ELF-1 (cell line): ENCODE measurements at regions not wholly inside any gene's neighbourhood (a gene's known extent, or its start where the extent isn't known, plus 50 kb on each side); places are given as distances from the start of the nearest gene placed in this dataset.

Experiments used
- DNase-seq: peaks from one replicate; pipeline ENCODE4 v3.0.0-alpha.2; 2016; ENCODE audit warnings: low read depth, low spot score

- peak; percentile 11 for DNase-seq
Observed at GRCh38 chr18:38077229-38077628, 511.6 kb upstream of the CELF4 start.

DNA sequence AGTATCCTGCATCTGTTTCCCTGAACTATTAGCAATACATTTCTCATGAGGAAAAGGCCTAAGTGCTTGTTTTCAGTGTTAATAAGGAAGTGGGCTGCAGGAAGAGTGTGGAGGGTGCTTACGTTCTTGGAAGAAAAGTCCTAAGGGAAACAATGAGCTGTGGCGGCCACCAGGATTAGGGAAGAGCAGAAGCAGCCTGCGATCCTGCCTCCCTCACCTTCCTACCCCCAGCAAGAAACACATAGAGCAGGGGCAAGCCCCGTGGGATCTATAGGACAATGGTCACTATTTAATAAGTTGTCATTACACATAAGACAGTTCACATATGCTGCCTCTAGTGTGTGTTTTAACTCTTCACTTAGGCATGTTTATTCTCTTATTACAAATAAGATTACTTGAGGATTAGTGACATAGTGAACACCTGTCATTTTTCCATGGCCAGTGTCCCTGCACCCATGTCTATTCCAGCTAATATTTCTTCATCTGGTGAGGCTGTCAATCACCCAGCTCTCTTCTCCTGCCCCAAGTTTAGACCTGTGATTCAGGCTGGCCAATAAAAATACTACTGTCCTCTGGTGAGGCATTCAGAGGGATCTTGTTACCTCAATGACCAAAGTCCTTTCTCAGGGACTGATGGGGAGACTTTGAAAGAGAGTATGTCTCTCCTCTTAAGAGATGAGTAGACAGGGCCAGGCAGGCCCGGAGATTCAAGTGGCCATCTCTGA is 510.9 kb upstream of the CELF4 start:
- no peak for DNase-seq

- no peak for DNase-seq
Observed at GRCh38 chr18:38074298-38074876, 508.8 kb upstream of the CELF4 start.

GRCh38 chr18:38067821-38068220 is 502.2 kb upstream of the CELF4 start:
- no peak for DNase-seq

DNA sequence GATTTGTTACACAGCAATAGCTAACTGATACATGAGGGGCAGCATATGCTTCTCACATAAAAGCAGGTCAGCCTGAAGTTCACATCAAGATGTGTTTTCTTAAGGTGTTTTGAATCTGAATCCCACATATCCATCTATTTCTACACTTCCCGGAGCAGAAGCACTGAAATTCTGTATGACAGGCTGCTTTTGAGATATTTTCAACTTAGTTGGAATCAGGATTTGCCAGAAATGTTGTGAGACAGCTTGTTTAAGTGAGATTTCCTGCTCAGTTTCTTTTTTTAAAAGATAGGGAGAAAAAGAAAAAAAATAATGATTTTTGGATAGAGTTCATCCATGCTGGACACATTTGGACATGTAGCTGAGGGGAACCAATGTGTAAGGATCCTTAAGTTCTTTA is 501.5 kb upstream of the CELF4 start:
- DNase-seq, result no peak

DNA sequence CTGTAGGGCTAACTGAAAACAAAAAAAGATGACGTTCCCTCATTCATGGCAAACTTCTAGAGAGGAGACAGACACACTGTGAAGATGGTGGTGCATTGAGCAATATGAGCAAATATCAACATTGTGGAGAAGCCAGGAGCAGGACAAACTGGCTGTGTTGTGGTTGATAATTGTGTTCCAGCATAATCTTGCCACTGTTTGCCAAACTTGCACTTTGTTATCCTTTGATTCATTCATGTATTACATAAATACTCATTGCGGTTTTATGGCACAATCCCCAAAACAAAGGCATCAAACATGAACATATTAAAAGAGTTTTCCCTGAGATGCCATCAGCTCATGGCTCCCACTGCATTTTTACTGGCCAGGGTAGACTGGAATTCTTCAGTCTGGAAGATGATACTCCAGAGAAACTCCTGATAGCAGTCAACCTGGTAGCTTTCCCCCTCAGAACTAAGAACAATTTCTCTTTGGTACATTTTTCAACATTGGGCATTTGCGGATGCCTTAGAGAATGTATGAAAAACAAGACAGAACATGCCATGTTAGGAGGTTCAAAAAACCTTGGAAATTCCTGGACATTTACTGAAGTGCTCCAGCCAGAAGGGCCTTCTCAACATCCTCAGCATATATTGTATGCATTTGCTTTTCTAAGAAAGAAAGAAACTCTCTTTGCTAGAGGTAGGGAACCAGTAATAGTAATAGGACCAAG is 487.4 kb upstream of the CELF4 start:
- DNase-seq, result no peak

DNA sequence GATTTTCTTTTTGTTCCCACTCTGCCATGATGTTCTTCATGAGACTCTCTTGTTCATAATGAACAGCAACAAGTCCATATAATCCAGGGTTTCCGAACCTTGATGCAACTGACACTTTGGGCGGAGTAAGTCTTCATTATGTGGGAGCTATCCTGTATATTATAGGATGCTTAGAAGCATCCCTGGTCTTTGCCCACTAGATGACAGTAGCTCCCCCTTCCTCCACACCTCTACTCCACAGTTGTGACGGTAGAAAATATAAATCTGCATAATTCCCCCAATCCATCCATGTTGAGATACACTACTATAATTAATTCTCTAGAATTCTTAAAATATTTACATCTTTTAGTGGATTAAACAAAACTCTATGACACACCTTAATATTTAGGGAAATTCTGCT is 482.2 kb upstream of the CELF4 start:
- DNase-seq, result no peak

DNA sequence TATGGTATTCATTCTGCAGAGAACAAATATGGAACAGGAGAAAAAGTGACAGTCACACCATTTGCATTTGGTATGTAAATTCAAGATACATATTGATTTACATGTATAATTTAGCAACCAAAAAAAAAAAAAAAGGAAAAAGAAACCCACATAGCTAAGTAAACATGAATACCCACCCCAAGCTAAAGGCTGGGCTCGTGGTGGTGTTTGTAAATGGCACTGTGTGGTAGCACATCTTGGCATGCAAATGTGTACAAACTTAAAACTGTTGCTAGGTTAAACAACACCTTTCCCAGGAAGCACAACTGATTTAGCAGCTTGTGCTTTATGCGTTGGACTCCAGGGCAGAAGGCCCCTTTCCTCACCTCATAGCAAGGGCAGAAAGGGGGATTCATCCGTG is 481.1 kb upstream of the CELF4 start:
- no peak for DNase-seq

GRCh38 chr18:38045845-38046244 is 480.2 kb upstream of the CELF4 start:
- DNase-seq, result no peak

GRCh38 chr18:38042211-38042890 is 476.8 kb upstream of the CELF4 start:
- no peak for DNase-seq

- no peak for DNase-seq
Observed at GRCh38 chr18:38038242-38038641, 472.6 kb upstream of the CELF4 start.

DNA sequence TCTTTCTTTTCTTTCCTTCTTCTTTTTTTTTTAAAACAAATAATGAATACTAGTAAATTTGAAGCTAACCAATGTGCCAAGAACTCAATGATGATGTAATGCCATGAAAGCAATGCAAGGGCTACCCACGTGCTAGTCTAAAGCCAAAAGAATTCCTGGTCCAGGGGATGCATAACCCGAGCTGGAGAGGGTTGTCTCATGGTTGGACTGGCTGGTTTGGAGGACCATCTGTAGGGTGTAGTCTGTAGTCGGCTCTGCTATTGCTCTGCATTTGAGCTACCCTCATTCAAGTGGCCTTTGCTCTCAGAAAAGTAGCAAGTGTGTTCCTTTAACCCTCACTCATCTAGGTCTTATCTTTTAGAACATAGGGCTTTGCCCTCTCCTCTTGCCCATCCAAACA is 469.6 kb upstream of the CELF4 start:
- DNase-seq, result no peak

DNA sequence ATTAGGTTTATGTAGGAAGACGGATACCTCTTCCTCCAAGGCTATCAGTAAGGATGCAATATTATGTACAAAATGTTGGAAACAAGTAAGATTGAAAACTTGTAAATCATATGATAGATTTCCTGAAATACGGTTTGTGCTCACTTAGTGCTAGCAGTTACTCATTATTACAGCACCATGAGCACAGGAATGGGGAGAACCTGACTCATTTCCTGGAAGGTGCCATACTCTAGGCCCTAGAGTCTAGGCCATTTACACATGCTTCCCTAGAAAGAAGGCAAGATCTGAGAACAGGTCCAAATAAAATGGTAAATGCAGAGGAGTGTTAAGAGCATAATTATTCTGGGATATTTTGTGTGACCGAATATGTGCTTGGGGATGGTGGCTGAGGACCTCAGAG is 467.7 kb upstream of the CELF4 start:
- DNase-seq, result no peak

DNA sequence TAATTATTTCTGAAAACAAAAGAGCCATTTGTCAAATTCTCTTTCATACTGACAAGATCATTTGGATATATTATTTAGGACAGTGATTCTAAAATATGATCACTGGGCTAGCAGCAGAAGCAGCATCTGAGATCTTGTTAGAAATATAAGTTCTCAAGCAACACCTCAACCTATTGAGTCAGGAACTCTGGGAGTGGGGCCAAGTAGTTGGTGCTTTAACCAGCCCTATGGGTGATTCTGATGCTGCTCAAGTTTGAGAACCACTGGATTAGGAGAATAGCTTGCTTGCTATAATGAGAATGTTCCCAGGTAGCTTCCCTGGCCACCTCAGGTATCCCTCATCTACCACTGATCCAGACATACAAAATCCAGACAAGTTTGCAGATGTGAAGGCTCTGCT is 466.9 kb upstream of the CELF4 start:
- no peak for DNase-seq

GRCh38 chr18:38028946-38029345 is 463.3 kb upstream of the CELF4 start:
- DNase-seq, result no peak

DNA sequence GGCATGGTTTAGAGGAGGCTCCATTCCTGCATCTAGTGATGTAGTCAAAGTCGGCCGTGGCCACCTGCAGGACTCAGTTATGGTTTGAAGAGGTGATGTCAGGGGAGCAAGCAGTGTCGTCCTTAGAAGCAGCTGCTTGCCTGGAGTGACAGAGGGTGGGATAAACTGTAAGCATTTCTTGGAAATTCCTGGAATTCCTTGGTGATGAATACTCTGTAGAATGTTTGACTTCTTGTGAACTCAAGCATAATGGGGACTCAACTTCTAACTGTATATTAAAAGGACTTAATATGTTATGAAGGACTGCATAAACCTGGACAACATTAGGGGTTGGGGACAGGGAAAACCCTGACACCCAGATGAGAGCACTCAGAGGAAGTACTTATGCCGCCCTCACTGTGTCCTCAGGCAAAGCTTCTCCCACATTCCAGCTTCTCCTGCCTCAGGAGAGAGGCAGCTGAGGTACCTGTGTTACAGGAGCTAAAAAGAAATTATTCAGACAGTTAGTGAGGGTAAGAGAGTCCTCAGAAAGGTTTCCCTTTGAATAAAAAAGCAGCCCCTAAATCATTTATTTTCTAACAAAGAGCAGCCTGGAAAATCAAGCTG is 459.9 kb upstream of the CELF4 start:
- DNase-seq, result peak; percentile 62

DNA sequence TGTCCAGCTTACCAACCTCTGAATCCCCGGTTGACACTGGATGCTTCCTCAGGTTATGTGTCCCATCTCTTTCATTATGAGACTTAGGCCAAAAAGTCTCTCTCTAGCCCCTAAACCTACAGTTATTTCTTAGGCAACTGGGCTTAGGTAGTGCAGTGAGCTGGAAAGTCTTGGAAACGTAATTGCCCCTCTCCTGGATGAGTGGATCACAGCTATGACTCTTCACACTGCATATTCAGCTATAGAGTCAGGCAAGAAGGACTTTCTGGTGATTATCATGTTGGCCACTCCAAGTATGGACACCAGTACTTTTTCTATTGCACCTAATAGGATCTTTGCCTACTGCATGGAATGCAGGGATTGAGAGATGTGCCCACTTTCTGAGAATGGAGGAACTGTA is 458.3 kb upstream of the CELF4 start:
- DNase-seq, result no peak

- no peak for DNase-seq
Observed at GRCh38 chr18:38022234-38022633, 456.6 kb upstream of the CELF4 start.

DNA sequence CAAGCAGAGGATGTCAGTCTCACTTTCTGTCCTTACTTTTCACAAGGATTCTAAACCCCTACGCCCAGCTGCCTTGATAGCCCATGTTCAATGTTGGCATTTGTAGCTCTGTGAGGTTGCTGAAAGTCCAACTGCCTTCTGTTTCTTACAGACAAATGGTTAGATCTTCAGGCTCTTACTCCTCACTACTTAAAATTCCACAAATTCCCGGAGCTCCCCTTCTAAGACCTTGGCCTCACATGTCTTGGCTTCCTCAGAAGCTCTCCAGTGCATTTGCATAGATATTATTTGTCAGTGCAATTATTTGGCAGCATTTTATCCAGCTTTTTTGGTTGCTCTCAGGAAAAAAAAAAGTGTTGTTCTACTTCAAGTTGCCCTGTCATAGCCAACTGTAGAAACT is 453.7 kb upstream of the CELF4 start:
- no peak for DNase-seq

DNA sequence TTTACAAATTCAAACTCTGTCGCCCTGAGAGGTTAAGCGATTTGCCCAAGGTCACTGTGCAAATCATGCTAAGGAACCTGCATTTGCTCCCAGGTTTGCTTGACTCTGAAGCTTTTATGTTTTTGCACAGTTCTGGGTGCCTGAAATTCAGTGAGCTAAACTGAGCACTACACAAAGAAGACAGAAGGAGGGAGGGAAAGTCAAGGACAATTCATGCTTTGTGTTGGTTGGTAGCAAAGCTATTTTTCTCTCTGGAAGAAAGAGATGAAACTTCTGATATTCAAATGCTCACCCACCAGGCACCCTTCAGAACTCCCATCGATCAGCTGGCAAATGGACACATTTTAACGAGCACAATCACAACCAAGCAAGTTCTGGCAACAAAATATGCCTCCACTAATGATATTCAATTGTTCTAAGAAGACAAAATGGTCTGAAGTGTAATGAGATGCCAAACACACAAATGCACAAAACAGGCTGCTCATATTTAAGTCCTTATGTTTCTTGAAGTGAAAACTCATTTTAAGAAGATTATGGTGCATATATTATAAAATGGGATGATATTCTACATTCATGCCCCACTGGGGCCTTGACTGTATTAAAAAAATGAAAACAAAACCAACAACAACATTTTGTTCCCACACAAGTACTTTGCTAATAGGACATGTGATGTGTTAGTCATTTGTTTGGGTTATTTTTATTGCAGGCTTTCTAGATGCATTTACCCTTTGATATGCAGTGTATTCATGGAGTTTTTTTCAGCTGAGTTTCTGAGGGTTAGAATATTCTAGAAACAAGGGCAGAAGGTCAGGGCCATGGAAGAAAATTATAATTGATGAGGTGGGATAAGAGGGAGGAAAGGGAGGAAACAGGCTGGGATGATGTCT is 445.6 kb upstream of the CELF4 start:
- DNase-seq, result no peak

- no peak for DNase-seq
Observed at GRCh38 chr18:38010037-38010436, 444.4 kb upstream of the CELF4 start.
